OCI-LY1 (cell line): ENCODE measurements at regions not wholly inside any gene's neighbourhood (a gene's known extent, or its start where the extent isn't known, plus 50 kb on each side); places are given as distances from the start of the nearest gene placed in this dataset.

ENCODE experiments used
- EZH2 ChIP-seq: fragments of 200-600 bp; sonication (generic), shearing (Covaris generic); IDR thresholded peaks from 2 replicates; pipeline ENCODE4 v1.8.0; 2017; ENCODE audit warnings: borderline replicate concordance, mixed run types, mild to moderate bottlenecking, antibody characterized with exemption, low read length, moderate library complexity, mixed read lengths
- TF ChIP-seq, protein P1 (sequence below): fragments of 200-600 bp; sonication (generic), shearing (Covaris generic); IDR thresholded peaks from 2 replicates; pipeline ENCODE4 v1.5.1; 2017; ENCODE audit warnings: mild to moderate bottlenecking, antibody characterized with exemption, low read length, moderate library complexity, mixed read lengths

DNA sequence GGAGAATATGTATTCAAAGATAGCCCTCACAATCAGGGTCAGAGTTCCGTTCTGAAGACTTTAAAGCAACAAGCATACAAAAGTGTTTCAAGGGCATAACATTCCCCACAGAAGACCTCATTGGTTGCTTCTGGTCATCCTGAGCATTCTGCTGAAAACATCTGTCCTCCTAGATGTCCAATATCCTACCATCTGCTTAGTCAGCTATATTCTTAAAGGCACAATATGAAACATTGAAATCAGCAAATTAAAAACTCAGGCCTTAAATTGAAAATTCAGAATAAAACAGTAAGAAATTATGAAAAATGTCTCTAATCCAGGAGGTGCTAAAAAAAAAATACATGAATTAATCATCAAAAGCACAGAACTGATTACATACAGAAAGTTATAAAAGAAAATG lies 1491.2 kb upstream of the PRR20A start:
- TF ChIP-seq, protein P1, sequence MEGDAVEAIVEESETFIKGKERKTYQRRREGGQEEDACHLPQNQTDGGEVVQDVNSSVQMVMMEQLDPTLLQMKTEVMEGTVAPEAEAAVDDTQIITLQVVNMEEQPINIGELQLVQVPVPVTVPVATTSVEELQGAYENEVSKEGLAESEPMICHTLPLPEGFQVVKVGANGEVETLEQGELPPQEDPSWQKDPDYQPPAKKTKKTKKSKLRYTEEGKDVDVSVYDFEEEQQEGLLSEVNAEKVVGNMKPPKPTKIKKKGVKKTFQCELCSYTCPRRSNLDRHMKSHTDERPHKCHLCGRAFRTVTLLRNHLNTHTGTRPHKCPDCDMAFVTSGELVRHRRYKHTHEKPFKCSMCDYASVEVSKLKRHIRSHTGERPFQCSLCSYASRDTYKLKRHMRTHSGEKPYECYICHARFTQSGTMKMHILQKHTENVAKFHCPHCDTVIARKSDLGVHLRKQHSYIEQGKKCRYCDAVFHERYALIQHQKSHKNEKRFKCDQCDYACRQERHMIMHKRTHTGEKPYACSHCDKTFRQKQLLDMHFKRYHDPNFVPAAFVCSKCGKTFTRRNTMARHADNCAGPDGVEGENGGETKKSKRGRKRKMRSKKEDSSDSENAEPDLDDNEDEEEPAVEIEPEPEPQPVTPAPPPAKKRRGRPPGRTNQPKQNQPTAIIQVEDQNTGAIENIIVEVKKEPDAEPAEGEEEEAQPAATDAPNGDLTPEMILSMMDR = no peak
- TF ChIP-seq EZH2 = no peak
